Naive B cell (primary cell): ENCODE measurements at regions not wholly inside any gene's neighbourhood (a gene's known extent, or its start where the extent isn't known, plus 50 kb on each side); places are given as distances from the start of the nearest gene placed in this dataset.

Experiments
- ATAC-seq, 2 donors: fragments of 150-1000 bp; cut with Tn5 transposase; 2 replicates each; pipeline ENCODE4 v1.10.0; 2021; ENCODE audit warnings: low read depth in 2 of 2, mild to moderate bottlenecking in 2 of 2, moderate library complexity in 2 of 2
- DNase-seq: peaks from one replicate; pipeline ENCODE4 v3.0.0; 2022
- H3K27ac Mint-ChIP-seq, 6 donors: one replicate each; pipeline ENCODE4 v1.8.0; 2020 to 2022; ENCODE audit warnings: mild to moderate bottlenecking in 6 of 6, mixed read lengths in 6 of 6, moderate library complexity in 5 of 6, inconsistent platforms in 2 of 6
- H3K27me3 Mint-ChIP-seq, 3 donors: one replicate each; pipeline ENCODE4 v1.8.0; 2021 to 2022; ENCODE audit warnings: mixed read lengths in 3 of 3, mild to moderate bottlenecking in 1 of 3
- H3K36me3 Mint-ChIP-seq, 2 donors: one replicate each; pipeline ENCODE4 v1.8.0; 2020 to 2022; ENCODE audit warnings: mixed read lengths in 2 of 2, inconsistent platforms in 1 of 2, mild to moderate bottlenecking in 1 of 2
- H3K4me1 Mint-ChIP-seq, 3 donors: one replicate each; pipeline ENCODE4 v1.8.0; 2020 to 2022; ENCODE audit warnings: mixed read lengths in 3 of 3, inconsistent platforms in 1 of 3, mild to moderate bottlenecking in 1 of 3, moderate library complexity in 1 of 3
- H3K4me3 Mint-ChIP-seq, 8 donors: one replicate each; pipeline ENCODE4 v1.8.0; 2020 to 2022; ENCODE audit warnings: mild to moderate bottlenecking in 8 of 8, mixed read lengths in 8 of 8, moderate library complexity in 8 of 8, inconsistent platforms in 2 of 8
- H3K9me3 Mint-ChIP-seq, 7 donors: one replicate each; pipeline ENCODE4 v1.8.0; 2020 to 2022; ENCODE audit warnings: mixed read lengths in 7 of 7, mild to moderate bottlenecking in 5 of 7, inconsistent platforms in 2 of 7, moderate library complexity in 1 of 7

DNA sequence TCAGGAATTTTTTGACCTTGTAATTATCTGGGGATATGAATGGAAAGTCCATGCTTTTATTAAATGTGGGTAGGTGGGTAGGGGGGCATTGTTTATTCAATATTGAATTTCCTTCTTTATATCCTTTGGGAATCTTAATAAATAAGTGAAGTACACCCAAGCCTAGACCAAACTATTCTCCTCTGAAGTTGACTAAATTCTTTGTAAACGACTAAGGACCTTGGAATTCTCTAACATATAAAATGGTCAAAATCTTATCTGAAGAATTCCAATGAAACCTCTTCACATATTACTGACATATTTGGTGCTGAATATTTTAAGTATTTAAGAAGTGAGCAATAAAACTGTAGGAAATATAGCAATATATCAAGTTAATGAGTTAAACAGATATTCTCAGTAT, 1432.1 kb upstream of the GBE1 start:
- DNase-seq, result no peak
- Mint-ChIP-seq H3K27ac (no peak overlapping the region), H3K4me3 (no peak overlapping the region), H3K4me1 (no peaks in the 10 kb centered on the region), H3K36me3 (no peaks in the 10 kb centered on the region), H3K9me3 (peaks cover 0 to 5% (median 3%) of the 10 kb centered on the region in 7 donors), H3K27me3 (no peaks in the 10 kb centered on the region)
- no peak for ATAC-seq

DNA sequence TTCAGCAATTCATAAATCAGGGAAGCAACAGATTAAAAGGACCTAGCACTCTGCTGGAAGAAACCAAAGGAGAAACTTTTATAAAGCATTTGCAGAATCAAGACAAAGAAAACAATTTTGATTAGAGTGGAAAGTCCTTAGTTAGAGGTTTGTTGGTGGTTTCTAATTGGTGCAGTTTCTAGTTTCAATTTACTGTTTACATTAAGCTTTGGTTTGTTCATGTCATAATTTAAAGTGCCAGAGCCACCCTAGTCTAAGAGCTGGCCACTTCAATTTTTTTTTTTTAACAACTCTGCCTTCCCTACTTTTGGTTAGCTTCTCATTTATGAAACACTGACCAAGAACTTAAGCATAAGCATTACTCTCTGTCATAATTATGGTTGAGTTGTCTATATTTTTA, 1428.2 kb upstream of the GBE1 start:
- Mint-ChIP-seq H3K9me3 (peaks cover 3 to 16% (median 12%) of the 10 kb centered on the region in 7 donors), H3K27me3 (no peaks in the 10 kb centered on the region), H3K4me1 (no peaks in the 10 kb centered on the region), H3K4me3 (no peak overlapping the region), H3K27ac (no peak overlapping the region), H3K36me3 (no peaks in the 10 kb centered on the region)
- ATAC-seq (no peak), DNase-seq (no peak)

DNA sequence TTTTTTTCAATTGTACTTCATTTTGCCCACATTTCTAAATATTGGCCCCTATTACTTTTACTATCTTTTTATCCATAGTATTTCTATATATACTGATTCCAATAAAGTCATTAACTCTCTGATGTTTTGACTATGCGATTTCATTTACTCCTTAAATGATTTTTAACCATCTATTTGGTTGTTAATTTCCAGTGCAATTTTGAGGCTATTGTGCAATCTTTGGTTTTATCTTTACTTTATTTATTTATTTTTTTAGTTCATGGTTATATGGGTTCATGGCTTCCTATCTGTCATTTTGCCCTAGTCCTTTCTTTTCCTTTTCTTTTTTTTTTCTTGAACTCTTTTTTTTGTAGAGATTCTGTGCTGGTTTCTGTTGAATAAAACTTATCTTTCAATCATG, 1408.0 kb upstream of the GBE1 start:
- H3K4me3 Mint-ChIP-seq, result no peak overlapping the region
- DNase-seq (no peak), ATAC-seq (no peak)
- H3K27ac Mint-ChIP-seq, result no peak overlapping the region
- no peaks in the 10 kb centered on the region for H3K27me3 Mint-ChIP-seq
- no peaks in the 10 kb centered on the region for H3K36me3 Mint-ChIP-seq
- H3K9me3 Mint-ChIP-seq, result peaks cover 0 to 5% (median 0%) of the 10 kb centered on the region in 7 donors
- H3K4me1 Mint-ChIP-seq, result no peaks in the 10 kb centered on the region

DNA sequence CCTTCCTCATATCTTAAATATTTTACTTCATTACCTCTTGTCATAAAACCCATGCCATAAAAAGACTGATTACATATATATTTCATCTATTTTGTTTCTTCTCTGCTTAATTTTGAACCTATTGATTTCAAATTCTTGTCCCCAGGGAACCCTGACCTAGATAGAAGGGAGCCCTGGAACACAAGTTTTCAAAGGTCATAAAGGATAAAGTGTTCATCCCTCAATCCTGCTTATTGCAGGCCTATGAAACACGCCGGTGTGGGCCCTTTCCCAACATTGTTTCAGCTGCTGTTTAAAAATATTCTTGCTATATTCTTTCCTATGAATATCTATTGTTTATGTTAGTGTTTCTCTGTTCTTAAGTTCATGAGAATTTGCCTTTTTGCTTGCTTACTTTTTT, 1389.5 kb upstream of the GBE1 start:
- peaks cover 0 to 23% (median 4%) of the 10 kb centered on the region in 7 donors for H3K9me3 Mint-ChIP-seq
- H3K27me3 Mint-ChIP-seq, result no peaks in the 10 kb centered on the region
- no peak overlapping the region for H3K4me3 Mint-ChIP-seq
- no peak overlapping the region for H3K27ac Mint-ChIP-seq
- H3K36me3 Mint-ChIP-seq, result no peaks in the 10 kb centered on the region
- ATAC-seq (no peak), DNase-seq (no peak)
- no peaks in the 10 kb centered on the region for H3K4me1 Mint-ChIP-seq

DNA sequence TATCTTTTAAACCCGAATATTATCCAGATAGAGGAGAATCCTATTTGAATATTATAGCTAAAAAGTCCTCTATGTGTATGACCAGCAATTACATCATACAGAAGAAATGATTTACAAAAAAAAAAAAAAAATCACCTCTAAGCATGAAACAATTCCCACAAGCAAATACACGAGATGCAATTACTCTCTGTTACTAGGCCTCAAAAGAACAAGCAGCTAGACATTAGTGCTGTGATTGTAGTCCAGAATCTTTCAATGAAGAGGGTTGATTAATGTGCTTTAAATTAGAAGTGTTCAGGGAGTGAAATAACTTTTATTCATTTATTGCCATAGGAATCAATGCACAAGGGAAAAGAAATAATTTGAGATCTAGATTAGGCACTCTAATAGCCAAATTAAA, 1379.5 kb upstream of the GBE1 start:
- Mint-ChIP-seq H3K9me3 (peaks cover 0 to 9% (median 0%) of the 10 kb centered on the region in 7 donors), H3K4me1 (no peaks in the 10 kb centered on the region), H3K36me3 (no peaks in the 10 kb centered on the region), H3K4me3 (no peak overlapping the region), H3K27me3 (no peaks in the 10 kb centered on the region), H3K27ac (no peak overlapping the region)
- DNase-seq (no peak), ATAC-seq (no peak)

DNA sequence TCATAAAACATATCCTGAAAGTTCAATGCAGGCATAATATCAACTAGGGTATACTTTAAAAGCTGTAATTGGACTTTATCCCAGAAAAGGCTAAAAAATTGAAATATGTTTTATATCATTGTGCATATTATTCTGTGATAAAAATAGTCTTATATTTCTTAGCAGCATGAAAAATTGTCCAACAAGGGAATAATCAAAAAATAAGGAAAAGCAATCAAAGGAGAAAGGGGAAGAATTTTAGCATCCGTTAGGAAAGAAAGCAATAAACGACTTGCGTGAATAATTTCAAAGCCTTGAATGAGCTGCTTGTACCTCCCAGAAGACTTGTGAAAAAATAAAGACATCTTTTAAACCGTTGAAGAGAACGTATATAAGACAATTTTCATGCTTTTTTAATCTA, 1369.8 kb upstream of the GBE1 start:
- peaks cover 0 to 5% (median 2%) of the 10 kb centered on the region in 7 donors for H3K9me3 Mint-ChIP-seq
- DNase-seq (no peak), ATAC-seq (no peak)
- no peaks in the 10 kb centered on the region for H3K36me3 Mint-ChIP-seq
- H3K27ac Mint-ChIP-seq, result no peak overlapping the region
- no peaks in the 10 kb centered on the region for H3K27me3 Mint-ChIP-seq
- no peaks in the 10 kb centered on the region for H3K4me1 Mint-ChIP-seq
- H3K4me3 Mint-ChIP-seq, result no peak overlapping the region

DNA sequence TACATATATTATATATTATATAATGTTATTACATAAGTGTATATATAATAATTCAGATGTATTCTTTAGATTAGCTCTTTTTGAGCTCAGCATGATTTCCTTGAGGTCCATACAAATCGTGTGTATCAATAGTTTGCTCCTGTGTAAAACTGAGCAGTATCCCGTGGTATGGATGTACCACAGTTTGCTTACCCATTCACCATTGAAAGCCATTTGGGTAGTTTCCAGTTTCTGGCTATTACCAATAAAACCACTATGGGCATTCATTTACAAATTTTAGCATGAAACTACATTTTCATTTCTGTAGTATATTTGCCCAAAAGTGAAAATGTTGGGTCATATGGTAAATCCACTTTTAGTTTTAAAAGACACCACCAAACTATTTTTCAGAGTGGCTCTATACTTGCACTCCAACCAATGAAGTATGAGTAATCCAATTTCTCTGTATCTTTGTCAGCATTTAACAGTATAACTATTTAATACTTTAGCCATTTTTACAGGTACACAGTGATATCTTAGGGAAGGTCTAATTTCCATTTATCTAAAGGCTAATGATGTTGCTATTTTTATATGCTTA, 1361.4 kb upstream of the GBE1 start:
- H3K36me3 Mint-ChIP-seq, result no peaks in the 10 kb centered on the region
- no peaks in the 10 kb centered on the region for H3K27me3 Mint-ChIP-seq
- no peak for ATAC-seq
- H3K27ac Mint-ChIP-seq, result no peak overlapping the region
- DNase-seq, result no peak
- H3K9me3 Mint-ChIP-seq, result peaks cover 0 to 8% (median 1%) of the 10 kb centered on the region in 7 donors
- no peaks in the 10 kb centered on the region for H3K4me1 Mint-ChIP-seq
- no peak overlapping the region for H3K4me3 Mint-ChIP-seq

DNA sequence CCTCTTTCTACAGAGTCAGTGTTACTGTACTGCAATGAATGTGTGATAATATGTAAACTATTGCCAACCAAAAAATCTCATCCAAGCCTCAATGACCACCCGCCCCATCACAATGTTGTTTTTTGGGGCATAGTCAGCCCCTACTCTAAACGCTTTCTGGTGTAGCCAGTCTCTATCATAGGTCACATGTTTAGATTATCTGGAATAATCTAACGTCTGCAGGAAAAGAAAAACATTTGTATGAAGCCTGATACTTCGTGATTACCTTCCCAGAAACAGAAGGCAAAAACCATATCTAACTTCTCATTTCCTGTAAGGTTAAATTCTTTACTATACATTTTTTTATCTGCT, 1331.8 kb upstream of the GBE1 start:
- Mint-ChIP-seq H3K27me3 (no peaks in the 10 kb centered on the region), H3K36me3 (no peaks in the 10 kb centered on the region), H3K9me3 (peaks cover 0 to 4% (median 0%) of the 10 kb centered on the region in 7 donors), H3K4me3 (no peak overlapping the region), H3K27ac (no peak overlapping the region), H3K4me1 (no peaks in the 10 kb centered on the region)
- no peak for DNase-seq
- ATAC-seq, result no peak

DNA sequence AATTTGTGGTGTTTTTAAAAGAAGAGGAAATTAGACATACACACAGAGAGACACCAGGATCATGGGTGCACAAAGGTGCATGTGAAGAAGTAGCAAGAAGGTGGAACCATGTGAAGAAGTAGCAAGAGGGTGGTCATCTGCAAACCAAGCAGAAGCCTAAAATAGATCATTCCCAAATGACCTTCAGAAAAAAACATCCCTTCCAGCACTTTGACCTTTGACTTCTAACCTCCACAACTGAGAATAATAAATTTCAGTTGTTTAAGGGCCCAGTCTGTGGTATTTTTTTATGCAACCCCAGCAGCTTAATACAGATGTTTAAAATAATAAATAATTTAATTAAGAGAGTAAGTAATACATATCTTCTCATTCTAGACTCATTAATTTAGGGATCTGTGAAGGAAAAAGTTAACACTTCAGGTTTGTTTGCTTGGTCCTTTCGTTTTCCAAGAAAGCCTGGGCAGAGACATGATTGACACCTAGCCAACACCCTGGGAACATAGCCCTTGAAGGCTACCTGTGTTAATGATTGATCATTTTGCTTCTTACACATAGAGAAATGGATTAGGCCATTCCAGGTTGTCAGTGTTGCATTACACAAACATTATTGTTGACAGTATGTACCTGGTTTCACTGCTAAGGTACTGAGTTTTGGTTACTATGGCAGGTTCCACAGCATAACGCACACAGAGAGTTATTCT, 1331.2 kb upstream of the GBE1 start:
- Mint-ChIP-seq H3K9me3 (peaks cover 0 to 4% (median 0%) of the 10 kb centered on the region in 7 donors), H3K4me1 (no peaks in the 10 kb centered on the region), H3K27me3 (no peaks in the 10 kb centered on the region), H3K4me3 (no peak overlapping the region), H3K36me3 (no peaks in the 10 kb centered on the region), H3K27ac (no peak overlapping the region)
- ATAC-seq, result no peak
- DNase-seq, result no peak

DNA sequence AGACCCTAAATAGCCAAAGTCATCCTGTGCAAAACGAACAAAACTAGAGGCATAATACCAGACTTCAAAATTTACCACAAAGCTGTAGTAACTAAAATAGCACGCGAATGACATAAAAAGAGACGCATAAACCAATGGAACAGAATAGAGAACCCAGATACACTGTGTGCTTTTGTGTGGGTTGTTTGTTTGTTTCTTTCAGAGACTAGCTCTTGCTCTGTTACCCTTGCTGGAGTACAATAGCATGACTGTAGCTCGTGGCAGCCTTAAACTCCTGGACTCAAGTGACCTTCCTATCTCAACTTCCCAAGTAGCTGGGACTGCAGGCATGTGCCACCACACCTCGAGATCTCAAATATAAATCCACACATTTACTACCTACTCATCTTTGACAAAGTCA, 1314.6 kb upstream of the GBE1 start:
- Mint-ChIP-seq H3K27ac (no peak overlapping the region), H3K4me1 (no peaks in the 10 kb centered on the region), H3K4me3 (no peak overlapping the region), H3K36me3 (no peaks in the 10 kb centered on the region), H3K9me3 (peaks cover 0 to 9% (median 2%) of the 10 kb centered on the region in 7 donors), H3K27me3 (no peaks in the 10 kb centered on the region)
- DNase-seq, result no peak
- no peak for ATAC-seq

DNA sequence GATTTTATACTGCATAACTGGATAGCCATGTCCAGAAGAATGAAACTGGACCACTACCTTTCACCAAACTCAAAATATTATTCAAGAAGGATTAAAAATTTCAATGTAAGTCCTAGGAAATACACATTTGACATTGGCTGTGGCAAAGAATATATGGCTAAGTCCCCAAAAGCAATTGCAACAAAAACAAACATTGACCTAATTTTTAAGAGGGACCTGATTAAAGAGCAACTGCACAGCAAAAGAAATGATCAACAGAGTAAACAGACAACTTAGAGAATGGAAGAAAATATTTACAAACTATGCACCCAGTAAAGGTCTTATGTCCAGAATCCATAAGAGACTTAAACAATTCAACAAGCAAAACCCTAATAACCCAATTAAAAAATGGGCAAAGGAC, 1313.0 kb upstream of the GBE1 start:
- Mint-ChIP-seq H3K9me3 (peaks cover 0 to 9% (median 3%) of the 10 kb centered on the region in 7 donors), H3K4me3 (no peak overlapping the region), H3K27ac (no peak overlapping the region), H3K27me3 (no peaks in the 10 kb centered on the region), H3K4me1 (no peaks in the 10 kb centered on the region), H3K36me3 (no peaks in the 10 kb centered on the region)
- ATAC-seq (no peak), DNase-seq (no peak)

DNA sequence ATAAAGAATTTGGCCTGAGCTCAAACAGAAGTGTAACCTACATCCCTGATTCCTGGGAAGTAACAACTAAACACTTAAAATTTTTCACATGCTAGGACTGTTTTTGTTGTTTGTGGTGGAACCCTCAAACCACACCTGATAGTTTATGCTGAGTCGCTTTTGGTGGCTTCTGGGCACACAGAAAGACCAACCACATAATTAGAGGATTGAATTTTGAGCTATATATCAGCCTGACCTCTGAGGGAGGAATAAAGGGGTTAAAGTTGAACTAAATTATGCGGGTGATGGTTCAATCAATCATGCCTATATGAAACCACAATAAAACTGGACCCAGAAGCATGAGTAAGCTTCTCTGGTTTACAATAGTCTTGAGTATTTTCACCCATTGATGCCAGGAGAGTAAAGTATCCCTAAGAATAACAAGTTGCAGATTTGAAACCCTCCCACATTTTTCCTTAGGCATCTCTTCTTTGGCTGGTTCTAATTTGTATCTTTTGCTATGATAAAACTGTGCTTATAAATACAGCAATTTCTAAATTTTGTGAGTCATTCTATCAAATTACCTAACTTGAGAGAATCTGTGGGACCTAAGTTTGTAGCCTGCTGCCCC, 1304.5 kb upstream of the GBE1 start:
- Mint-ChIP-seq H3K4me3 (no peak overlapping the region), H3K27me3 (no peaks in the 10 kb centered on the region), H3K36me3 (no peaks in the 10 kb centered on the region), H3K27ac (no peak overlapping the region), H3K9me3 (peaks cover 0 to 14% (median 7%) of the 10 kb centered on the region in 7 donors), H3K4me1 (no peaks in the 10 kb centered on the region)
- ATAC-seq, result no peak
- no peak for DNase-seq

DNA sequence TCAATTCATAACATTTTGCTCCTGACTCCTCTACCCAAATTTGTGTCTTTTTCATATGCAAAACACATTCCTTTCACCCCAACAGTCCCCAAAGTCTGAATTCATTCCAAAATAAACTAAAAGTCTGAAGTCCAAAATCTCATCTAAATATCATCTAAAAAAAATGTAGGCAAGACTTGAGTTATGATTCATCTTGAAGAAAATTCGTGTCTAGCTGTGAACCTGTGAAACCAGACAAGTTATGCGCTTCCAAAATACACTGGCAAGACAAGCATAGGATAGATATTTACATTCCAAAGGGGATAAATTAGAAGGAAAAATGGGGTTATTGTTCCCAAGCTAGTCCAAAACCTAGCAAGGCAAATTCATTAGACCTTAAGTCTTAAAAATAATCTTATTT, 1302.0 kb upstream of the GBE1 start:
- Mint-ChIP-seq H3K27me3 (no peaks in the 10 kb centered on the region), H3K27ac (no peak overlapping the region), H3K9me3 (peaks cover 0 to 29% (median 7%) of the 10 kb centered on the region in 7 donors), H3K36me3 (no peaks in the 10 kb centered on the region), H3K4me3 (no peak overlapping the region), H3K4me1 (no peaks in the 10 kb centered on the region)
- ATAC-seq (no peak), DNase-seq (no peak)

DNA sequence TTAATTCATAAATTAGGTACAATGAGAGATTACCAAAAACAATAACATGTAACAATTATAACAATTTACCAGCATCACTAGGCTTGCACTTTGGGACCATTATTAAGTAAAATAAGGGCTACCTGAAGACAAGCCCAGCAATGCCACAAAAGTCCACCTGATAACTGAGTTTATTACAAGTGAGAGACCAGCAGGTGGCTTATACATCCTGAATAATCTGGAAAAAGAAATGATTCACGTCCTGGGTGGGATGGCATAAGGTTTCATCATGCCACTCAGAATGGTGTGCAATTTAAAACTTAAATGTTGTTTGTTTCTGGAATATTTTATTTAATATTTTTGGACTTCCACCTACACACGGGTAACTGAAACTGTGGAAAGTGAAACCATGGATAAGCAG, 1287.1 kb upstream of the GBE1 start:
- no peak overlapping the region for H3K27ac Mint-ChIP-seq
- DNase-seq (no peak), ATAC-seq (no peak)
- no peak overlapping the region for H3K4me3 Mint-ChIP-seq
- peaks cover 0 to under 1% (median 0%) of the 10 kb centered on the region in 7 donors for H3K9me3 Mint-ChIP-seq
- no peaks in the 10 kb centered on the region for H3K4me1 Mint-ChIP-seq
- no peaks in the 10 kb centered on the region for H3K27me3 Mint-ChIP-seq
- no peaks in the 10 kb centered on the region for H3K36me3 Mint-ChIP-seq
